Endothelial cell of umbilical vein (primary cell): ENCODE measurements at regions not wholly inside any gene's neighbourhood (a gene's known extent, or its start where the extent isn't known, plus 50 kb on each side); places are given as distances from the start of the nearest gene placed in this dataset.

ENCODE experiments used
- BruUV-seq: library from RNA; stranded (reverse); fragments of 400-500 nt; replicated peaks from 2 replicates; lab custom pipeline; 2021; lab: Mats Ljungman, UMichigan
- CTCF ChIA-PET: fragments of 300-600, 350-600 bp; sonication (Branson Sonifier 250); formaldehyde crosslinking; loops from one replicate; lab custom pipeline; 2021; ENCODE audit warnings: antibody characterized with exemption, inconsistent platforms; lab: Charles Lee
- POLR2A ChIA-PET: fragments of 300-600, 350-600 bp; sonication (Branson Sonifier 250); formaldehyde crosslinking; loops from one replicate; lab custom pipeline; 2021; ENCODE audit warnings: antibody characterized with exemption, inconsistent platforms; lab: Charles Lee
- DNase-seq: peaks from one replicate; pipeline ENCODE4 v3.0.0-alpha.2; 2011; ENCODE audit warnings: low read depth, low spot score
- FAIRE-seq: peaks from 2 replicates; lab custom pipeline; 2011; peaks lifted over from hg19 to GRCh38; lab: Jason Lieb, UNC
- H2AFZ ChIP-seq: 2 replicates; pipeline ENCODE4 v1.6.0; 2012; ENCODE audit warnings: low read depth, low read length, control low read depth, inconsistent platforms
- H3K27ac ChIP-seq: 2 replicates; pipeline ENCODE4 v1.5.1; 2011; ENCODE audit warnings: low read depth, mild to moderate bottlenecking, control low read depth, low read length, moderate library complexity; ENCODE audit not compliant: insufficient read depth
- H3K27me3 ChIP-seq, 2 experiments: 2 replicates each; pipeline versions ENCODE4 v1.6.0 to v1.6.1; 2011; ENCODE audit warnings: low read length in 2 of 2, mixed read lengths in 1 of 2; ENCODE audit not compliant: control insufficient read depth in 2 of 2, insufficient read depth in 2 of 2
- H3K36me3 ChIP-seq, 2 experiments: 2 replicates in 1 of 2; 3 replicates in 1 of 2; pipeline ENCODE4 v1.5.1; 2011; ENCODE audit warnings: low read length in 2 of 2, mild to moderate bottlenecking in 1 of 2, moderate library complexity in 1 of 2; ENCODE audit not compliant: control insufficient read depth in 2 of 2, insufficient read depth in 2 of 2; ENCODE audit errors: extremely low read depth in 1 of 2
- H3K4me1 ChIP-seq: 3 replicates; pipeline ENCODE4 v1.5.1; 2011; ENCODE audit warnings: mild to moderate bottlenecking, low read length; ENCODE audit not compliant: control insufficient read depth, insufficient read depth; ENCODE audit errors: extremely low read depth
- H3K4me2 ChIP-seq: 2 replicates; pipeline ENCODE4 v1.6.1; 2011; ENCODE audit warnings: low read length, control low read depth, mixed read lengths; ENCODE audit not compliant: insufficient read depth
- H3K4me3 ChIP-seq, 3 experiments: fragments of 200-600 bp in 1 of 3; sonication (generic), shearing (Covaris generic) in 1 of 3; replicated peaks in 1 of 3; 2 replicates each; pipeline ENCODE4 v1.5.1; 2011 to 2016; ENCODE audit warnings: control low read depth in 3 of 3, low read length in 3 of 3, mild to moderate bottlenecking in 2 of 3, inconsistent platforms in 1 of 3, low read depth in 1 of 3, moderate library complexity in 1 of 3; ENCODE audit not compliant: insufficient read depth in 1 of 3
- H3K79me2 ChIP-seq: 2 replicates; pipeline ENCODE4 v1.6.0; 2012; ENCODE audit warnings: low read length, inconsistent platforms; ENCODE audit not compliant: control insufficient read depth, insufficient read depth
- H3K9ac ChIP-seq: replicated peaks from 2 replicates; pipeline ENCODE3; 2011; ENCODE audit warnings: low read length, control low read depth; ENCODE audit not compliant: insufficient read depth; ENCODE audit errors: extremely low read depth
- H3K9me1 ChIP-seq: replicated peaks from 3 replicates; pipeline ENCODE4 v1.6.0; 2011; ENCODE audit warnings: mild to moderate bottlenecking, low read length; ENCODE audit not compliant: control insufficient read depth, insufficient read depth; ENCODE audit errors: extremely low read depth
- H3K9me3 ChIP-seq: replicated peaks from 2 replicates; pipeline ENCODE4 v1.5.1; 2012; ENCODE audit warnings: low read length, inconsistent platforms; ENCODE audit not compliant: control insufficient read depth, insufficient read depth
- H4K20me1 ChIP-seq: replicated peaks from 2 replicates; pipeline ENCODE3; 2011; ENCODE audit warnings: mild to moderate bottlenecking, low read length; ENCODE audit not compliant: control insufficient read depth, insufficient read depth; ENCODE audit errors: extremely low read depth
- EZH2 ChIP-seq: IDR thresholded peaks from 2 replicates; pipeline ENCODE4 v1.6.1; 2012; ENCODE audit warnings: borderline replicate concordance, low read depth, mild to moderate bottlenecking, moderate library complexity, low read length, inconsistent platforms; ENCODE audit not compliant: severe bottlenecking
- FOS ChIP-seq: IDR thresholded peaks from 2 replicates; pipeline ENCODE4 v1.6.1; 2011; ENCODE audit warnings: mild to moderate bottlenecking, low read length, moderate library complexity, borderline replicate concordance; ENCODE audit not compliant: insufficient read depth
- GATA2 ChIP-seq: IDR thresholded peaks from 2 replicates; pipeline ENCODE4 v1.7.0; 2011; ENCODE audit warnings: low read depth, mild to moderate bottlenecking, moderate library complexity, mixed read lengths, low read length; ENCODE audit not compliant: insufficient read length, insufficient read depth
- JUN ChIP-seq: IDR thresholded peaks from 2 replicates; pipeline ENCODE4 v1.6.1; 2011; ENCODE audit warnings: borderline replicate concordance, low read depth; ENCODE audit not compliant: insufficient read length, insufficient read depth
- MAX ChIP-seq: IDR thresholded peaks from 2 replicates; pipeline ENCODE4 v1.6.1; 2011; ENCODE audit not compliant: insufficient read depth, insufficient read length
- MYC ChIP-seq: IDR thresholded peaks from one replicate; pipeline ENCODE4 v1.6.1; 2011; ENCODE audit warnings: mild to moderate bottlenecking, low read depth, low read length
- POLR2A ChIP-seq: IDR thresholded peaks from 2 replicates; pipeline ENCODE4 v1.6.1; 2012; ENCODE audit warnings: low read depth, mild to moderate bottlenecking, control low read depth, low read length
- POLR2AphosphoS5 ChIP-seq: IDR thresholded peaks from 2 replicates; pipeline ENCODE4 v1.6.1; 2012; ENCODE audit warnings: low read depth, mild to moderate bottlenecking, control low read depth, low read length, moderate library complexity; ENCODE audit not compliant: insufficient read depth
- dilution Hi-C: fragments of 300-500 bp; cut with MboI; formaldehyde crosslinking; loops from one replicate; pipeline ENCODE4 v1.15.0; 2019; ENCODE audit warnings: low sequenced_read_pairs; ENCODE audit not compliant: extremely low pct_ligation_motif_present
- intact Hi-C: fragments of 100-400 bp; cut with micrococcal nuclease; formaldehyde crosslinking; loops from one replicate; pipeline ENCODE4 v1.10.0; 2022
- TF ChIP-seq, protein P1 (sequence below), 2 donors: IDR thresholded peaks; 1 replicate in 1 of 2; 2 replicates in 1 of 2; pipeline ENCODE4 v1.5.1; 2011; ENCODE audit warnings: low read length in 2 of 2, mild to moderate bottlenecking in 2 of 2, moderate library complexity in 2 of 2, control low read depth in 1 of 2, inconsistent platforms in 1 of 2, low read depth in 1 of 2; ENCODE audit not compliant: insufficient read depth in 1 of 2; ENCODE audit errors: extremely low read depth in 1 of 2

GRCh38 chr3:137554242-137554641 is 209.9 kb upstream of the SOX14 start:
- FAIRE-seq (no peak), DNase-seq (no peak)
- H3K79me2 ChIP-seq, result no peaks in the 10 kb centered on the region
- no peaks in the 10 kb centered on the region for H3K27me3 ChIP-seq
- intact Hi-C loops, result no loop called here
- H3K36me3 ChIP-seq, result no peaks in the 10 kb centered on the region
- dilution Hi-C loops, result no loop called here
- ChIA-PET CTCF (no interaction called here), POLR2A (no interaction called here)
- no peak overlapping the region for H3K4me3 ChIP-seq
- H3K27ac ChIP-seq, result no peak overlapping the region
- no peak overlapping the region for H2AFZ ChIP-seq
- no peak for TF ChIP-seq JUN
- no peak for TF ChIP-seq EZH2
- no peak for TF ChIP-seq POLR2AphosphoS5
- no peak for TF ChIP-seq GATA2
- no peak for TF ChIP-seq POLR2A
- no peak for TF ChIP-seq FOS
- TF ChIP-seq, protein P1, sequence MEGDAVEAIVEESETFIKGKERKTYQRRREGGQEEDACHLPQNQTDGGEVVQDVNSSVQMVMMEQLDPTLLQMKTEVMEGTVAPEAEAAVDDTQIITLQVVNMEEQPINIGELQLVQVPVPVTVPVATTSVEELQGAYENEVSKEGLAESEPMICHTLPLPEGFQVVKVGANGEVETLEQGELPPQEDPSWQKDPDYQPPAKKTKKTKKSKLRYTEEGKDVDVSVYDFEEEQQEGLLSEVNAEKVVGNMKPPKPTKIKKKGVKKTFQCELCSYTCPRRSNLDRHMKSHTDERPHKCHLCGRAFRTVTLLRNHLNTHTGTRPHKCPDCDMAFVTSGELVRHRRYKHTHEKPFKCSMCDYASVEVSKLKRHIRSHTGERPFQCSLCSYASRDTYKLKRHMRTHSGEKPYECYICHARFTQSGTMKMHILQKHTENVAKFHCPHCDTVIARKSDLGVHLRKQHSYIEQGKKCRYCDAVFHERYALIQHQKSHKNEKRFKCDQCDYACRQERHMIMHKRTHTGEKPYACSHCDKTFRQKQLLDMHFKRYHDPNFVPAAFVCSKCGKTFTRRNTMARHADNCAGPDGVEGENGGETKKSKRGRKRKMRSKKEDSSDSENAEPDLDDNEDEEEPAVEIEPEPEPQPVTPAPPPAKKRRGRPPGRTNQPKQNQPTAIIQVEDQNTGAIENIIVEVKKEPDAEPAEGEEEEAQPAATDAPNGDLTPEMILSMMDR (IDR thresholded peaks at IDR 0.05; ENCODE audit: extremely low read depth in 1 of 2, insufficient read depth in 1 of 2, low read depth in 1 of 2, low read length in 2 of 2), result no peak
- TF ChIP-seq MAX, result no peak
- TF ChIP-seq MYC, result no peak
- no peaks in the 10 kb centered on the region for H3K9me1 ChIP-seq
- no peaks in the 10 kb centered on the region for H3K9me3 ChIP-seq
- no peaks in the 10 kb centered on the region for H3K4me1 ChIP-seq
- BruUV-seq, result no TSS peak
- no peak overlapping the region for H3K4me2 ChIP-seq
- no peaks in the 10 kb centered on the region for H4K20me1 ChIP-seq
- H3K9ac ChIP-seq, result no peak overlapping the region
